KMS-11 (cell line): ENCODE measurements at regions not wholly inside any gene's neighbourhood (a gene's known extent, or its start where the extent isn't known, plus 50 kb on each side); places are given as distances from the start of the nearest gene placed in this dataset.

Source experiments
- H2AFZ ChIP-seq: fragments of 200-600 bp; sonication (generic); 2 replicates; pipeline ENCODE4 v1.6.1; 2016; ENCODE audit warnings: antibody characterized with exemption, mixed run types, low read depth
- H3K27ac ChIP-seq: fragments of 200-600 bp; sonication (generic); 2 replicates; pipeline ENCODE4 v1.6.1; 2016; ENCODE audit warnings: mild to moderate bottlenecking, mixed run types
- H3K27me3 ChIP-seq: fragments of 200-600 bp; sonication (generic); 2 replicates; pipeline ENCODE4 v1.6.1; 2017; ENCODE audit warnings: mild to moderate bottlenecking, low read depth, mixed run types, moderate library complexity; ENCODE audit not compliant: insufficient read depth
- H3K36me3 ChIP-seq: fragments of 200-600 bp; sonication (generic); 2 replicates; pipeline ENCODE4 v1.6.1; 2017; ENCODE audit warnings: mild to moderate bottlenecking, mixed run types; ENCODE audit not compliant: insufficient read depth
- H3K4me1 ChIP-seq: fragments of 200-600 bp; sonication (generic); 2 replicates; pipeline ENCODE4 v1.6.1; 2016; ENCODE audit warnings: mild to moderate bottlenecking, low read depth, mixed run types; ENCODE audit not compliant: poor library complexity, severe bottlenecking
- H3K4me2 ChIP-seq: fragments of 200-600 bp; sonication (generic); 2 replicates; pipeline ENCODE4 v1.7.0; 2016; ENCODE audit warnings: mild to moderate bottlenecking, mixed run types
- H3K4me3 ChIP-seq: fragments of 200-600 bp; sonication (generic); IDR thresholded peaks from 2 replicates; pipeline ENCODE4 v1.6.1; 2017; ENCODE audit warnings: low read depth, low read length, mixed read lengths; ENCODE audit not compliant: insufficient read depth
- H3K79me2 ChIP-seq: fragments of 200-600 bp; sonication (generic); 2 replicates; pipeline ENCODE4 v1.6.1; 2016; ENCODE audit warnings: low read depth, mixed run types; ENCODE audit not compliant: insufficient read depth
- H3K9ac ChIP-seq: fragments of 200-600 bp; sonication (generic); 2 replicates; pipeline ENCODE4 v1.6.1; 2016; ENCODE audit warnings: mild to moderate bottlenecking, mixed run types
- H4K20me1 ChIP-seq: fragments of 200-600 bp; sonication (generic); 2 replicates; pipeline ENCODE4 v1.6.1; 2016; ENCODE audit warnings: mild to moderate bottlenecking, mixed run types; ENCODE audit not compliant: insufficient read depth
- CTCF ChIP-seq: fragments of 200-600 bp; sonication (generic); conservative IDR thresholded peaks from 2 replicates; pipeline ENCODE4 v1.6.1; 2017; ENCODE audit warnings: low read depth, mild to moderate bottlenecking, antibody characterized with exemption, low read length, moderate library complexity, mixed read lengths

GRCh38 chr11:79667380-79667779 is 226.6 kb upstream of the TENM4 start:
- Histone ChIP-seq H3K27me3 (no peaks in the 10 kb centered on the region), H3K9ac (no peak overlapping the region), H3K4me2 (no peak overlapping the region), H3K4me3 (no peak overlapping the region), H3K36me3 (no peaks in the 10 kb centered on the region), H4K20me1 (no peaks in the 10 kb centered on the region), H3K79me2 (no peaks in the 10 kb centered on the region), H3K4me1 (no peaks in the 10 kb centered on the region), H3K27ac (no peak overlapping the region), H2AFZ (no peak overlapping the region)
- no peak for TF ChIP-seq CTCF

- Histone ChIP-seq H3K27me3 (no peaks in the 10 kb centered on the region), H3K4me3 (no peak overlapping the region), H3K79me2 (no peaks in the 10 kb centered on the region), H3K9ac (no peak overlapping the region), H3K36me3 (no peaks in the 10 kb centered on the region), H3K4me1 (no peaks in the 10 kb centered on the region), H4K20me1 (no peaks in the 10 kb centered on the region), H3K4me2 (no peak overlapping the region), H3K27ac (no peak overlapping the region), H2AFZ (no peak overlapping the region)
- TF ChIP-seq CTCF = no peak
These were observed 222.2 kb upstream of the TENM4 start for GRCh38 chr11:79663017-79663416.

- Histone ChIP-seq H3K79me2 (no peaks in the 10 kb centered on the region), H3K27me3 (no peaks in the 10 kb centered on the region), H3K36me3 (no peaks in the 10 kb centered on the region), H2AFZ (no peak overlapping the region), H3K27ac (no peak overlapping the region), H4K20me1 (no peaks in the 10 kb centered on the region), H3K9ac (no peak overlapping the region), H3K4me3 (no peak overlapping the region), H3K4me1 (no peaks in the 10 kb centered on the region), H3K4me2 (no peak overlapping the region)
- no peak for TF ChIP-seq CTCF
These were observed 220.5 kb upstream of the TENM4 start for GRCh38 chr11:79661373-79661772.

- Histone ChIP-seq H3K36me3 (no peaks in the 10 kb centered on the region), H3K27me3 (no peaks in the 10 kb centered on the region), H2AFZ (no peak overlapping the region), H3K27ac (no peak overlapping the region), H3K9ac (no peak overlapping the region), H3K4me3 (no peak overlapping the region), H3K79me2 (no peaks in the 10 kb centered on the region), H3K4me1 (no peaks in the 10 kb centered on the region), H4K20me1 (no peaks in the 10 kb centered on the region), H3K4me2 (no peak overlapping the region)
- no peak for TF ChIP-seq CTCF
These were observed 208.1 kb upstream of the TENM4 start for GRCh38 chr11:79648766-79649520.
